Psoas muscle (tissue), 7 donors: ENCODE measurements at regions not wholly inside any gene's neighbourhood (a gene's known extent, or its start where the extent isn't known, plus 50 kb on each side); places are given as distances from the start of the nearest gene placed in this dataset.
"Not testable (repeated sequence)": the region's sequence is repeated elsewhere in the genome, so short reads cannot be mapped to it uniquely, and the experiment has no call there.

Experiments used
- ATAC-seq, 4 donors: fragments of 200-7000 bp; cut with Tn5 transposase; one replicate each; pipeline ENCODE4 v1.9.1; 2020; ENCODE audit warnings: moderate library complexity in 3 of 4, mild to moderate bottlenecking in 2 of 4
- DNase-seq, 2 donors: peaks; one replicate each; pipeline ENCODE4 v3.0.0-alpha.2; 2020
- H3K27ac ChIP-seq: fragments of 200-600 bp; one replicate; pipeline ENCODE4 v1.8.0; 2022
- H3K27me3 ChIP-seq, 3 donors: fragments of 200-600 bp in 1 of 3; one replicate each; pipeline versions ENCODE4 v1.6.1 to v1.8.0; 2013 to 2022; ENCODE audit warnings: low read length in 2 of 3, mild to moderate bottlenecking in 2 of 3, moderate library complexity in 1 of 3; ENCODE audit not compliant: insufficient read depth in 3 of 3
- H3K36me3 ChIP-seq, 2 donors: fragments of 200-600 bp in 1 of 2; one replicate each; pipeline versions ENCODE4 v1.6.1 to v1.8.0; 2013 to 2022; ENCODE audit warnings: low read depth in 1 of 2, mild to moderate bottlenecking in 1 of 2, moderate library complexity in 1 of 2; ENCODE audit not compliant: insufficient read depth in 1 of 2
- H3K4me1 ChIP-seq: fragments of 200-600 bp; one replicate; pipeline ENCODE4 v1.8.0; 2022
- H3K4me3 ChIP-seq: fragments of 200-600 bp; one replicate; pipeline ENCODE4 v1.8.0; 2022; ENCODE audit warnings: mild to moderate bottlenecking
- H3K9me3 ChIP-seq: fragments of 200-600 bp; one replicate; pipeline ENCODE4 v1.8.0; 2022
- CTCF ChIP-seq: fragments of 200-600 bp; IDR thresholded peaks from one replicate; pipeline ENCODE4 v1.8.0; 2022; ENCODE audit warnings: antibody characterized with exemption
- WGBS, 3 donors: extraction: QIAGEN DNeasy Blood & Tissue Kit; methylation state at CpG; one replicate each; pipeline versions ENCODE4 v1.1.6 to v1.1.7; 2013; 5-methylcytosine and 5-hydroxymethylcytosine counted together
- intact Hi-C, 2 donors: fragments of 100-400 bp; cut with DNase I; formaldehyde crosslinking; loops; one replicate each; pipeline versions ENCODE4 v1.11.0 to v1.14.2; 2022
- donor health status: healthy with polysubstance abuse.
- donor health status: DM: no; HTN: no; CAD: no; lungs with moderate emphysema.
- donor health status: Bipolar disorder and iron deficiency.
- donor health status: healthy.
- donor health status: DM: yes; HTN: yes; CAD: no.
- donor health status: DM: no; HTN: no; CAD: no.
- donor health status: DM: yes; HTN: yes; CAD: no.

- Histone ChIP-seq H3K27me3 (no peaks in the 10 kb centered on the region), H3K27ac (no peak overlapping the region), H3K4me1 (no peaks in the 10 kb centered on the region), H3K4me3 (no peak overlapping the region), H3K36me3 (no peaks in the 10 kb centered on the region), H3K9me3 (no peaks in the 10 kb centered on the region)
- 86 to 91% (median 87%) methylated on average over 10 of the region's 10 CpGs for WGBS, 3 donors
- no peak for ATAC-seq
- intact Hi-C loops, result no loop called here
- no peak for DNase-seq
- no peak for TF ChIP-seq CTCF
These were observed 133.5 kb upstream of the TMEM170B start for GRCh38 chr6:11404081-11404480.

DNA sequence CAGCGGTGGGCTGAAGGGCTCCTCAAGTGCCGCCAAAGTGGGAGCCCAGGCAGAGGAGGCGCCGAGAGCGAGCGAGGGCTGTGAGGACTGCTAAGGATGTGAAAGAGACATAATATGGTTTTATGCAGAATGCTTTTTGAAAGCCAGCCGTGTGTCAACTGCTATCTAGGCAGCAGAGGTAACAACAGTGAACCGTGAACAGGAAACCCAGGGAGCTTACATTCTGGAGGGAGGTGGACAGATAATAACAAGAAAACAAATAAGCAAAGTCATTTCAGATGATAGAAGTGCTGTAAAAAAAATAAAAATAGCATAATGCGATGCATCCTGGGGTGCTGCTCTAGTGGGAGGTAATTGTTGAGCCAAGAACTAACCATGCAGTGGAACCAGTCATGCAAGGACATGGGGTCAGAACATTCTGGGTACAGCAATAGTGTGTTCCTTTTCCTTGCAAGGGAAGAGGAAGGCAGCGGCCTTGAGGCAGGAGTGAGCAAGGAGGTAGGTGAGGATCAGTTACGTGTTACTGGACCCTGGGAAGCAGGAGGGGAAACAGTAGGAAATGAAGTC is 134.4 kb upstream of the TMEM170B start:
- Histone ChIP-seq H3K4me3 (no peak overlapping the region), H3K9me3 (no peaks in the 10 kb centered on the region), H3K4me1 (no peaks in the 10 kb centered on the region), H3K36me3 (no peaks in the 10 kb centered on the region), H3K27me3 (no peaks in the 10 kb centered on the region), H3K27ac (no peak overlapping the region)
- intact Hi-C loops, result no loop called here
- no peak for DNase-seq
- WGBS, 3 donors, result 89 to 95% (median 94%) methylated on average over 11 of the region's 11 CpGs
- TF ChIP-seq CTCF, result no peak
- no peak for ATAC-seq

- H3K4me1 ChIP-seq, H3K9me3 ChIP-seq, ATAC-seq, H3K36me3 ChIP-seq, intact Hi-C loops, DNase-seq, H3K27me3 ChIP-seq, H3K27ac ChIP-seq, H3K4me3 ChIP-seq: not testable (repeated sequence)
- WGBS, 3 donors, result 95 to 97% (median 97%) methylated on average over 30 to 36 of the region's 36 CpGs
These were observed 135.0 kb upstream of the TMEM170B start for GRCh38 chr6:11402581-11402980.

GRCh38 chr6:11401954-11402353 is 135.6 kb upstream of the TMEM170B start:
- WGBS, 3 donors, result 72 to 77% (median 74%) methylated on average over 5 of the region's 5 CpGs
- H3K4me3 ChIP-seq, H3K4me1 ChIP-seq, H3K9me3 ChIP-seq, intact Hi-C loops, H3K36me3 ChIP-seq, ATAC-seq, DNase-seq, H3K27me3 ChIP-seq, H3K27ac ChIP-seq: not testable (repeated sequence)

DNA sequence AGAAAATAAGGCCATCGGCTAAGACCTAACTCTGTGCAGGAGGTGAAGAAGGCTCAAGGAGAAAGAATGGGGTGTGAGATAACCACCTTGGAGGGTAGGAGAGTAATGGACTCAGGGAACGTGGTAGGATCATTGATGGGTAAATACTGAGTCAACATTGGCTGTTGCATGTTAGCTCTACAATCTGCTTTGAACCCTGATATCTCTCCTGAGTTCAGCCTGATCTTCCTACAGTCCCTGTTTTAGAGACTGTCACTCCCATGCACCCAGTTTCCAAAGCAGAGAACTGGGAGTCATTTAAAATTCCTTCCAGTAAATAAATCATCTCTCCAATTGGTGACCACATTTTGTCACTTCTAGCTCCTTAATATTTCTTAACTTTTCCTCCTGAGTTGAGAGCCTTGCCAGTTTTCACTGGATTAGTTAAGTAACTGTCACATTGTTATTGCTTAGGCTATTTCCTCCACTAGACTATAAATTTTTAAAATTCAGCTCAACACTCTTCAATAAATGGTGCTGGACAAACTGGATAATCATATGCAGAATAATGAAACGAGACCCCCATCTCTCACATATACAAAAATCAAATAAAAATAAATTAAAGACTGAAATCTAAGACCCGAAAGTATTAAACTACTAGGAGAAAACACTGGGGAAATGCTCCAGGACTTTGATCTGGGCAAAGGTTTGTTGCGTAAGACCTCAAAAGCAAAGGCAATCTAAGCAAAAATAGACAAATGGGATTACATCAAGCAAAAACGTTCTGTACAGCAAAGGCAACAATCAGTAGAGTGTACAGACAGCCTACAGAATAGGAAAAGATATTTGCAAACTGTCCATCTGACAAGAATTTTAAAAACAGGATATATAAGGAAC is 138.9 kb upstream of the TMEM170B start:
- ATAC-seq (no peak), DNase-seq (no peak)
- H3K9me3 ChIP-seq, result no peaks in the 10 kb centered on the region
- 67 to 75% (median 71%) methylated on average over 6 of the region's 6 CpGs for WGBS, 3 donors
- no peak overlapping the region for H3K4me3 ChIP-seq
- no peak for TF ChIP-seq CTCF
- intact Hi-C loops, result no loop called here
- no peak overlapping the region for H3K27ac ChIP-seq
- no peaks in the 10 kb centered on the region for H3K36me3 ChIP-seq
- H3K4me1 ChIP-seq, result no peaks in the 10 kb centered on the region
- H3K27me3 ChIP-seq, result no peaks in the 10 kb centered on the region
